ENCODE measurements at regions not wholly inside any gene's neighbourhood (a gene's known extent, or its start where the extent isn't known, plus 50 kb on each side); places are given as distances from the start of the nearest gene placed in this dataset.

DNA sequence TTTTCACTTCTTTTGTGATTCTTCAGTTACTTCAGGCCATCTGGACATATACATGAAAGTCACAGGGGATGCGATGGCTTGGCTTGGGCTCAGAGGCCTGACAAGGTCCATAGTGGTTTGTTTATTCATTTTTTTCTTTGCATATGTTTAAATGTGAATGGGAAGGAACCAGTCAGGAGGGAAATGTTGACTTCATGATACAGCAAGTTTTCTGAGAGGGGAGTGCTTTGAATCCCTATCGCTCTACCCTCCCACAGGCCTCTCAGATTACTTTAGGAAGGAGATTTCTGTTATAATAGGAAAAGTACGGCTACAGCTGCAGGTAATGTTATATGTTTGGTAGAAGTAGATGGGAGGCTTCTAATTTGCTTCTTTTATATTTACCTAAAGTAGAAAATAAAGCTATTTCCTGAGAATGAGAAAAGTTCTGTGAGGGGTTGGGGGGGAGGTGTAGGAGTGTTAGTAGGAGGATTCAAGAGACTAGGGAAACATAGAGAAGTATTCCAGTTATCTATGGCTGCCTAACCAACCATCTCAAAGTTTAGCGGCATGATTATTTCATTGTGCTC is 322.9 kb downstream of the RAPGEF2 start:
- DNase-seq (ENCODE audit: low spot score, unreplicated experiment), result no peak
- no peaks in the 10 kb centered on the region for H3K27me3 Mint-ChIP-seq
- no peaks in the 10 kb centered on the region for H3K36me3 Mint-ChIP-seq (ENCODE audit: insufficient read depth)
- H3K4me1 Mint-ChIP-seq (ENCODE audit: low read depth), result peaks cover 9% of the 10 kb centered on the region
- TF ChIP-seq, protein P1, sequence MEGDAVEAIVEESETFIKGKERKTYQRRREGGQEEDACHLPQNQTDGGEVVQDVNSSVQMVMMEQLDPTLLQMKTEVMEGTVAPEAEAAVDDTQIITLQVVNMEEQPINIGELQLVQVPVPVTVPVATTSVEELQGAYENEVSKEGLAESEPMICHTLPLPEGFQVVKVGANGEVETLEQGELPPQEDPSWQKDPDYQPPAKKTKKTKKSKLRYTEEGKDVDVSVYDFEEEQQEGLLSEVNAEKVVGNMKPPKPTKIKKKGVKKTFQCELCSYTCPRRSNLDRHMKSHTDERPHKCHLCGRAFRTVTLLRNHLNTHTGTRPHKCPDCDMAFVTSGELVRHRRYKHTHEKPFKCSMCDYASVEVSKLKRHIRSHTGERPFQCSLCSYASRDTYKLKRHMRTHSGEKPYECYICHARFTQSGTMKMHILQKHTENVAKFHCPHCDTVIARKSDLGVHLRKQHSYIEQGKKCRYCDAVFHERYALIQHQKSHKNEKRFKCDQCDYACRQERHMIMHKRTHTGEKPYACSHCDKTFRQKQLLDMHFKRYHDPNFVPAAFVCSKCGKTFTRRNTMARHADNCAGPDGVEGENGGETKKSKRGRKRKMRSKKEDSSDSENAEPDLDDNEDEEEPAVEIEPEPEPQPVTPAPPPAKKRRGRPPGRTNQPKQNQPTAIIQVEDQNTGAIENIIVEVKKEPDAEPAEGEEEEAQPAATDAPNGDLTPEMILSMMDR (IDR thresholded peaks at IDR 0.05; ENCODE audit: unreplicated experiment), result no peak
- no peaks in the 10 kb centered on the region for H3K9me3 Mint-ChIP-seq (ENCODE audit: low read depth)
- H3K27ac Mint-ChIP-seq, result no peak overlapping the region
- no peak overlapping the region for H3K4me3 Mint-ChIP-seq (ENCODE audit: low read depth)

DNA sequence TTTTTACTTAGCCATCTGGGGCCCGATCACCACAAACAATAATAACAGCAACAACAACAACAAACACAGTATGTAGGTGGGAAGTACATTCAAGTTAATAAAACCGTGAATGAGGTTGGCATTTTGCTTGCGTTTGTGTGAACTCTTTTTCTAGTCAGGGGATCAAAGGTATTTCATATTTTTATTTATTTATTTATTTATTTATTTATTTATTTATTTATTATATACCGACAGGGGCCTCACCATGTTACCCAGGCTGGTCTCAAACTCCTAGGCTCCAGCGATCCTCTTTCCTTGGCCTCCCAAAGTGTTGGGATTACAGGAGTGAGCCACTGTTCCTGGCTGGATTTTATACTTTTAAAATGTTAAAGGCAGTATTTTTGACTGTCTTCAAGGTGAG is 325.4 kb downstream of the RAPGEF2 start:
- Mint-ChIP-seq H3K9me3 (ENCODE audit: low read depth) (no peaks in the 10 kb centered on the region), H3K27ac (no peak overlapping the region), H3K27me3 (no peaks in the 10 kb centered on the region), H3K36me3 (ENCODE audit: insufficient read depth) (no peaks in the 10 kb centered on the region), H3K4me1 (ENCODE audit: low read depth) (peaks cover 8% of the 10 kb centered on the region), H3K4me3 (ENCODE audit: low read depth) (no peak overlapping the region)
- TF ChIP-seq, protein P1 (IDR thresholded peaks at IDR 0.05; ENCODE audit: unreplicated experiment), result no peak
- no peak for DNase-seq (ENCODE audit: low spot score, unreplicated experiment)

DNA sequence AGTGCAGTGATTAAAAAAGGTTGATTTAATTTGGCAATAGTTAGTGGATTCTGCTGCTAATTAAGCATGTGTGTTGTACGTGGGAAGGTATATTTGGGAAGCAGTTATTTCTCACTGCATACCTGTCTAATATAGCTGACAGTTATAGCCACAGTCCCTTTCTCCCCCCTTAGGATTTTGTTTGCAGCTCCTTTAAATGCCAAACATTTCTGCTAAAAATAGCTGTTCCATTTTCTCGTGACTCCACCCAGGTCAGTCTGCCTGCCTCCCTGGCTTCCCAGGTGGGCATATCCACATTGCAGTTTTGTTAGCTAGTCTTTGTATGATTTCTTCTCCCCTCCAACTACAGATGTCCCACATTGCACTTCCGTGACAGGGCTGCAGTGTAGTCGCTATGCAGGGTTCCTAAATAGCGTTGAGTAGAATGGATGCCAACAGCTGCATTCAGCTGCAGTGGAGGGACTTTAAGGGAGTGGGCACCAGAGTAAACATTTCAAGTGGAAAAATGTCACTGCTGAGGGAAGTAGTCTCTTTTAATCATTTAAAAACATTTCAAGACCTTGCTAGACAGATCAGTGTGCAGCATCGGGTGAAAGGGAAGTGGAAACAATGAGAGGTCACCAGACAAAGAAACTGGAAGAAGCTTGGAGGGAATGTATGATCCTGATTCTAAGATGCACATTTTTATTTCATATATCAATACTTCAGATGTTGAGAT is 326.3 kb downstream of the RAPGEF2 start:
- Mint-ChIP-seq H3K9me3 (ENCODE audit: low read depth) (no peaks in the 10 kb centered on the region), H3K27me3 (no peaks in the 10 kb centered on the region), H3K4me1 (ENCODE audit: low read depth) (peaks cover 8% of the 10 kb centered on the region), H3K4me3 (ENCODE audit: low read depth) (no peak overlapping the region), H3K27ac (peak overlapping the region; percentile 2), H3K36me3 (ENCODE audit: insufficient read depth) (no peaks in the 10 kb centered on the region)
- TF ChIP-seq, protein P1 (IDR thresholded peaks at IDR 0.05; ENCODE audit: unreplicated experiment), result no peak
- no peak for DNase-seq (ENCODE audit: low spot score, unreplicated experiment)

DNA sequence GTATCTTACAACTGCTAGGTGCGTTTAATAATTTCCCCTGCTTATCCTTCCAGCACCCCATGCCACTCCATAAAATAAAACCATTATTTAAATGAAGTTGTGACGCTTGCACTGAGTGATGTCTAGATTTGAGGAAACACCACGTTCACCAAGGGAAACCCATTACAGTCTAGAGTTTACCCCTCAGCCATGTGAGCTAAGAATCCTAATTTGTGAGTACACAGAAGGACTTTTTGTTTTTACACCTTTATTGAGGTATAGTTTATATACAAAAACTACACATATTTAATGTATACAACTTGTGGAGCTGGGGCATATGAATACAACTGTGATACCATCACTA is 326.8 kb downstream of the RAPGEF2 start:
- no peaks in the 10 kb centered on the region for H3K36me3 Mint-ChIP-seq (ENCODE audit: insufficient read depth)

DNA sequence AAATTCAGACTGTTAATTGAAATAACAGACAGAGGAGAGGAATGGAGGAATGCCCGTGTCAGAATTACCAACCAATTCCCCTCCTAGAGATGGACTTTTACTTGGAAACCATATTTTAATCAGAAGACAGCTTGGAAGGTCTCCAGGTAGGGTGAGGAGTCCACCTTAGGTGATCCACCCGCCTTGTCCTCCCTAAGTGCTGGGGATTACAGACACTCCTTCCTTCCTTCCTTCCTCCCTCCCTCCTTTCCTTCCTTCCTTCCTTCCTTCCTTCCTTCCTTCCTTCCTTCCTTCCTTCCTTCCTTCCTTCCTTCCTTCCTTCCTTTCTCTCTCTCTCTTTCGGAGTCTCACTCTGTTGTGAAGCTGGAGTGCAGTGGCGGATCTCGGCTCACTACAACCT is 328.0 kb downstream of the RAPGEF2 start:
- no peak for DNase-seq (ENCODE audit: low spot score, unreplicated experiment)
- Mint-ChIP-seq H3K4me3 (ENCODE audit: low read depth) (no peak overlapping the region), H3K4me1 (ENCODE audit: low read depth) (peaks cover 4% of the 10 kb centered on the region), H3K27me3 (no peaks in the 10 kb centered on the region), H3K36me3 (ENCODE audit: insufficient read depth) (no peaks in the 10 kb centered on the region), H3K27ac (no peak overlapping the region), H3K9me3 (ENCODE audit: low read depth) (no peaks in the 10 kb centered on the region)
- TF ChIP-seq, protein P1 (IDR thresholded peaks at IDR 0.05; ENCODE audit: unreplicated experiment), result no peak

More for the DNA sequence above, 326.8 kb downstream of the RAPGEF2 start:
- Mint-ChIP-seq H3K4me3 (ENCODE audit: low read depth) (no peak overlapping the region), H3K9me3 (ENCODE audit: low read depth) (no peaks in the 10 kb centered on the region), H3K27me3 (no peaks in the 10 kb centered on the region), H3K27ac (no peak overlapping the region), H3K4me1 (ENCODE audit: low read depth) (peaks cover 8% of the 10 kb centered on the region)
- TF ChIP-seq, protein P1 (IDR thresholded peaks at IDR 0.05; ENCODE audit: unreplicated experiment), result no peak
- no peak for DNase-seq (ENCODE audit: low spot score, unreplicated experiment)

Measured in progenitor cell of endocrine pancreas (in vitro differentiated cells).